ENCODE measurements at regions not wholly inside any gene's neighbourhood (a gene's known extent, or its start where the extent isn't known, plus 50 kb on each side); places are given as distances from the start of the nearest gene placed in this dataset.

DNA sequence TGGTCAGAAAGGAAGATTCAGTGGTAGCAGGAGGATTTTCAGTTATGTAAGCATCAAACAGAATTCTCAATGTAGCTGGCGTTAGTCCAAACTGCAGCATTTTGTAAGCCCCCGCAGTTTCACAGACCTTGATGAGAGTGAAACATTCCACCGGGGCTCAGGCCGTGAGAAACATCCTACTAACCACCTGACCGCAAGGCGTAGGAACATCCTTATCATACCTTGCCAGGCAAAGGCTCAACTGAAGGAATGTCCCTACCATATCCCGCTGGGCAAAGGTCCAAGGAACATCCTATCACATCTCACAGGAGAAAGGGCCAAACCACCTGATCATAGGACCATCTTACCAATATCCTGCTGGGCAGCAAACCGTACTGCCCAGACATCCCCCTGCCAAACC, 624.8 kb upstream of the TMEM132C start:
- DNase-seq: no peak

GRCh38 chr12:127648321-127648720, 618.6 kb upstream of the TMEM132C start:
- no peak for DNase-seq

GRCh38 chr12:127649961-127650360, 617.0 kb upstream of the TMEM132C start:
- DNase-seq: no peak

DNA sequence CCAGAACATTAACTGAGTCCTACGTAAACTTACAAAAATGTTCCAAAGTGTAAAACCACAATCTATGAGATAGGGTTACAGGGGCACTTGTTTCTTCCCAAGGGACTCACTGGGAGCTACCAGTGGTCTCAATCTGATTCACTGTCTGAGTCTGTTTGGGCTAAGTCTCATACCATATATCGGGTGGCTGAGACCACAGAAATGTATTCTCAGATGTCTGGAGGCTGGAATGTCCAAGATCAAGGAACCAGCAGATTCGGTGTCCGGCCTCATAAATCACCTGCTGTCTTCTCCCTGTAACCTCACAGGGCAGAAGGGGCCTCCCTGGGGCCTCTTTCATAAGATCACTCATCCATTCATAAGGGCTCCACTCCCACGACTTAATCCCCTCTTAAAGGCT, 616.3 kb upstream of the TMEM132C start:
- no peak for DNase-seq

DNA sequence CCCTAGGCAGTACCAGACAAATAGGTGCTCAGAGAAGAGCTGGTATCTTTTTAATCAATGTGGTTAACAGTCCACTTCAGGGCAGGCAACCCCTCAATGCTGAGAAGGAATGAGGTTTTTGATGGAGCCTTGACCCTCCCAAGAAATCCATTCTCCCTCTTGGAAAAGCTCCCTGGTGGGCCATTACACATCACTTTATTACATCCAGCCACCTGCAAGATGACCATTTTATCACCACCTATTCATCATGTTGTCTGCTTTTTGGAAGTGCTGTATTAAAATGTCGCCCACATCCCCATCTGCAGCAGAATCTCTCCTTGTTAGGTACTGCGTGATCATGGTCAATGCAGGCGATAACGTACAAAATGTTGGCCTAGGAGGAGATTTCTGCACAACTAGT, 614.7 kb upstream of the TMEM132C start:
- DNase-seq: no peak

DNA sequence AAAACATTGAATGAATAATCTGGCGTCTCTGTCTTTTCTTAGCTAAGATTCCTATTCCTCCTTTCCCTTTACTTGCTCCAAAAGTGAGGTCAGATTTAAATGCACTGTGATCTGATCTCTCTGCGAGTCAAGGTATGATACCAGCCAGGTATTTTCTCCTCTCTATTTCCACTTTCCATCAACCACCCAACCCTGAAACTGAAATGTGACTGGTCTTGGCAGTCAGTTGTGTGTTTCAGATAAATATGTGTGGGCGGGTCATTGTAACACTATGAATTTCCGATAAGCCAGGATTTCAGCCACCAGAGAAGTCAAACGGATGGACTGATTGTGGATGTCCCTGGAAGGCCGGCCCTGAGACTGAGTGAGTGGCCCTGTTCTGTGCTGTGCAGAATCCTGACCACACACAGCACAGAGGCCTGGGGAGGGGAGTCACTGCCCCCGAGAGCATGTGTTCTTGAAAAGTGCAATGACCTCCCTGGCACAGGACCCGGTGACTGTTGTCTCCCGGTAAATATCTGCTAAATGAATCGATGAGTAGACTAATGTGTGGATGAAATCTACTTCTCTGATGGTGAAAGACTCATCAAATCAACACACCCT, 612.5 kb upstream of the TMEM132C start:
- DNase-seq: no peak

- no peak for DNase-seq
Measured at GRCh38 chr12:127655691-127656090, 611.3 kb upstream of the TMEM132C start.

DNA sequence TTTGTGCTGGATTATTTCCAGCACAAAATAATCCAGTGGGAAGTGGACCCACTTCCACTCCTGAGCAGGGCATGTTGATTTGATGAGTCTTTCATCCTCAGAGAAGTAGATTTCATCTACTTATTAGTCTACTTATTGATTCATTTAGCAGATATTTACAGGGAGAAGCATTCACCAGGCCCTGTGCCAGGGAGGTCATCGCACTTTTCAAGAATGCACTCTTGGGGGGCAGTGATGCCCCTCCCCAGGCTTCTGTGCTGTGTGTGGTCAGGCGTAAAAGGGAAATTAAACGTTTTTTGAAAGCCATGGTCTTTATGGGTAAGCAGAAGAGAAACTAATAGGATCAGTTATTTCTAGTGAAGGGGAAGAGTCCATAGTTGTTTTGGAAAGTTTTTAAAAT, 610.7 kb upstream of the TMEM132C start:
- DNase-seq: no peak

DNA sequence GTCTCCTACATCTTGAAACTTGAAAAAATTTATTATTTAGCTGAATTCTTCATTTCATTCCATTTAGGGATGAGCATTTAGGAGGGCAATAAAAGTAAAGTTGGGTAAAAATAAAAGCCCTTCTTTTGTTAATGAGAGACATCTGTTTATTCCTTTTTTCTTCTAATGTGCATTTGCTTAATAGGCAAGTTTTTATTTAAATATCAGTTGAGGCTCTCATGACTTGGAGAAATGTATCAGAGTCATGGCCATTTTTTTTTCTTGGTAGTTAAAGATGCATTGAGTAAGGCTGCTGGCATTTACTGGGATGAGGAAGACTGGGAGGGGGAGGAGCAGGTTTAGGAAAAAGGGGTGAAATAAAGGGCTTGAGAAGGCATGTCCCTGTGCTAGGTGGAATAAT, 609.9 kb upstream of the TMEM132C start:
- no peak for DNase-seq

DNA sequence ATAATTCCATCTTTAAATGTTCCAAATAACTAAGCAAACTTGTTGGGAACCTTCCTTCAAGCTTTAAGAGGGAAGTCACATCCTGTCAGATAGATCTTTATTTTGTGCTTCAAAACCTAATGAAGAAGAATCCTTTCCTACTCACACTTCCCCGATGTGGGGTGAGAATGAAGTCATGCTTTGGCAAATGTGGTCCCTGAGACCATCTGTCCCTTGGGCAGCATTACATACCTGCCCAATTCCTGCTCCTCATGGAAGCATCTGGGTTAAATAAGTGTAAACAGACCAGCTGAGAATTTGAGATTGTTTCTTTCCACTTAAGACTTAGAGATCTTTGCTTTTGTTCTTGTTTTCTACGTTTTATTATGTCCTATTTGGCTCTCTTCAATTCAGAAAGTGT, 606.0 kb upstream of the TMEM132C start:
- no peak for DNase-seq

DNA sequence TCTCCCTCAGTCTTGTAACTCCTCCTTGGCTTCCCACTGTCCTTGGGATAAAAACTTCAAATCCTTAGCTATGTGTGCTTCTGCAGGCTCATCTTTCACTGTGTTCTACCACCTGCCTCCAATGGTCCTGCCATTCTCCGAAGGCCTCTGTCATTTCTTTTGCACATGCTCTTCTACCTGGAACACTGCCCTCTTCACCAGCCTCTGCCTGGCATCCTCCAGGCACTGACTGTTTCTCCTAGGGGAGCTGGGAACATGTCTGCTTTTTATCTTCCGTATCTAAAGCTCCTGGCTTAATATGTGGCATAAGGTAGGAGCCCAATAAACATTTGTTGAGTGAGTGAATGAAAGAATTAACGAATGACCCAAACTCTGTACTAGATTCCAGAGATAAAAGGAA, 603.3 kb upstream of the TMEM132C start:
- DNase-seq: no peak

DNA sequence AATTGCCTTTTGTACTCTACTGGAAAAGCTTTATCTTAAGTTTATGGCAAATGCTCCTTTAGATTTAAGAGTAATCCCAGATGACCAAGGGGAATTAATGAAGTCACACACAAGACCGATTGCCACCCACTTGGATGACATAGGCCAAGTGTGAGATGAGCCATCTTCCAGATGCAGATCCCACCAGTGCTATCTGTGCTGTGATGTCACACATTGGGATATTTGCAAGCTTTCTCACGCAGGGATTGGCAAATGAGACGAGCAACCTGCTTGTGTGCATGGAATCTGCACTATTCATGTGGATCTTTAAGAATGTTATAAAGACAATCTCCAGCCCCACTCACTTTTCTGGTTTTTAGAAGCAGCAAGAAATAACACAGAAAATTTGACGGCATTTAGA, 602.1 kb upstream of the TMEM132C start:
- DNase-seq: no peak

DNA sequence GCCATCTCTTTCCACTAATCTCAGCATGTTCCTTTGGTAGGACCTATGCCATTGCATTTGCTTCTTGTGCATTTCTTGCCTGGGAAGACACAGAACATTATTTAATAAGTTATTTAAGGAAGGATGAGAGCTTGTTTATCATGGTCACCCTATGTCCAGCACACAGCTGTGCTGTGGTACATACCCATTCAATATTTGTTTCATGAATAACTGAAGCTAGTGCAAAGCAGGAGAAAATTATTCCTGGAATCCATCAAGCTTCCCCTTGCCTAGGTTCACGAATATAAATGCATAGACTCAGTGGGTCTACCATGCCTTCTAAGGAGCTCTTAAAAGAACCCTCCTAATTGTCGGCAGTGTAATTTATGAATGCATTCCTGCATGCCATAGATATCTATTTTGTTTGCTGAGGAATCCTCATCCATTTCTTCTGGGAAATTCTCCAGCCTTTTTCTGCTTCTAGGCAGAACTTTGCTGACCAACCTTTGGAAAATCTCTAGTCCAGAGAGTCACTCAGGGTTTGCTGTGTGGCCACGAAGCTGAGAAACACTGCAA, 599.8 kb upstream of the TMEM132C start:
- no peak for DNase-seq

GRCh38 chr12:127670294-127670693, 596.7 kb upstream of the TMEM132C start:
- no peak for DNase-seq

GRCh38 chr12:127670796-127671195, 596.2 kb upstream of the TMEM132C start:
- no peak for DNase-seq

DNA sequence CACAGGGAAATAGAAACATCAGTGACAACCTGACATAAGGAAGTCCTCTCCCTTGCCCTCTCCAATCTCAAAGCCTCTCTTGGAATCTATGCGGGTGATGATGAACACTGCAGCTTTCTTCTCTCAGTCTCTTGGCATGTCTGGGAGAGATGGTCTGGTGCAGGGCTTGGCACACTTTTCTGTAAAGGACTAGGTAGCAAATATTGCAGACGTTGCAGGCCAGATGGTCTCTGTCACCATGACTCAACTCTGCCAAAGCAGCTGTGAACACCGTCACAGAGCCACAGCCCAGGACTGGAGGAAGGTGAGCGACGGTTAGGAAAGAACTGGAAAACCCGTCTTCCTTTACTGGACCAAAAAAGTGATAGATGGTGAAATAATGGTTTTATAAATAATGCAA, 591.0 kb upstream of the TMEM132C start:
- DNase-seq: no peak

DNA sequence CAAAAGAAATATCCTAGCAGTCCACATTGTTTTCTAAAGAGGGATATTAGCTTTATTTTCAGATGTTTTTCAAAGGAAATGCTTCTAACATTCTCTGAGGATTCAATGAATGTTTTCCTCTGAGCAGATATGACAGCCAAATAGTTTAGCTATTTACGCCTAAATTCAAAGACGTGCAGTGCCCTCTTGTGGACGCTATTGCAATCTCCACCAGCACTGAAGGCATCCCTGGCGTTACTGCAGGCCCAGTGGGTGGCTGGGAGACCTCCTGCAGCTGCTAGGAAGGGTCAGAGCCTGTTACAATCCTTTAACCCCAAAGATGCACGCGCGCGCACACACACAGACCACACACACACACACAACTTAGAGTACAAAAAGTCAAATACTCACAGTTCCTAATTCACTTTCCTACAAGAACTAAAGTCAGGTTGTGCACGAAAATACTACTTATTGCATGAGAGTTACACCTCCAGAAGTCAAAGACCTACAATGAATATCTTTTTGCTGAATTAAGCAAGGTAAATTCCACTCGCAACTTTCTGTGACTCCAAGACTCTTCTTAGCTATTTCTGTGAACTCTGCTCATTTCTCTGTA, 589.3 kb upstream of the TMEM132C start:
- peak; percentile 29 for DNase-seq

DNA sequence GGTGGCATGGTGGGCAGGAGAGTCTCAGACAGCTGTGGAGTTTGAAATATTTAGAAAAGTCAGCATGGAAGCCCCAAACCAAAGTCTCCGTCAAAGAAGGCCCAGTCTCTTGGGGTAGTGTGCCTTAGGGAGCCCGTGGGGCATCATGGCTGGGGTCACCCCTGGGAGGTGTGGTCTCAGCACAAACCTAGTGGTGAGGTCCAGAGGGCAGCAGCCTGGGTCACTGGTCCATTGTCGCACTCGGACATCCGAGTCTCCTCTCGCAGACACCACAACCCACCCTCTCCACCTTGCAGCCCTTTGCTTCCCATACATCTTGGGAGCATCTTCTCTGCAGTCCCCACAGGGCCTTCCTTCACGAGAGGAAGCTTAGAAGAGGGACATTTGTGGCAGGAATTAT, 588.0 kb upstream of the TMEM132C start:
- no peak for DNase-seq

DNA sequence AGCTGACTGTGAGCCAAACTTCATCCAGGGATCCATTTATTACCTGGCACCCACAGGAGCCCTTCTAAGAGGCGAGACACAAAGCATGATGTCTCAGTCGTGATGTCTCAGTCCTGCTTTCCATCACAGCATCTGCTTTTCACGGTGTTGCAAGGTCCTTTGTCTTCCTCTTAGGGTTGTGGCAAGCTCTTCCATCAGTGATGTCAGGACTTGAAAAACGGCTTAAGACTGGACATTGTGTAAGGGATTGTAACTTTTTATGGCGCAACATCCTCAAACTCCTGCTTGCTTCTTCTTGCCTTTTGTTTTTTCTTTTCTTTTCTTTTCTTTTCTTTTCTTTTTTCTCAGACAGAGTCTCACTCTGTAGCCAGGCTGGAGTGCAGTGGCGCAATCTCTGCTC, 586.5 kb upstream of the TMEM132C start:
- no peak for DNase-seq

GRCh38 chr12:127681151-127681754, 585.7 kb upstream of the TMEM132C start:
- DNase-seq: no peak

- DNase-seq: no peak
Measured at GRCh38 chr12:127685491-127685890, 581.5 kb upstream of the TMEM132C start.

DNA sequence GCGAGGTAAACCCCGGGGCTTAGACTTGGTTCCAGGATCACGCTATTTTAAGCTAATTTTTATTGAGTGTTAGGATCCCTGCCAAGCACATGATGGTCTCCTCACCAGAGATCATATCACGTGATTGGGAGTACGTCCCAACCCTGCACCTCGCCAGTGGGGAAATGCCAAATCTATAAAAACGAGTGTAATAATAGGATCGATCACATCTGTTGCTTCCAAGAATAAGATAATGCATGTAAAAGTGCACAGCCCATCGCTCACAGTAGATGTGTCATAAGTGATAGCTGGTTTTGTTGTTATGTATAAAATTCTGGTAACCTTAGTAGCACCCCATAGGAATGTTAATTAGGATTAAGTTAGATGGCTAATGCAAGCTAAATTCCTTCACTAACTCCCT, 581.0 kb upstream of the TMEM132C start:
- DNase-seq: no peak

DNA sequence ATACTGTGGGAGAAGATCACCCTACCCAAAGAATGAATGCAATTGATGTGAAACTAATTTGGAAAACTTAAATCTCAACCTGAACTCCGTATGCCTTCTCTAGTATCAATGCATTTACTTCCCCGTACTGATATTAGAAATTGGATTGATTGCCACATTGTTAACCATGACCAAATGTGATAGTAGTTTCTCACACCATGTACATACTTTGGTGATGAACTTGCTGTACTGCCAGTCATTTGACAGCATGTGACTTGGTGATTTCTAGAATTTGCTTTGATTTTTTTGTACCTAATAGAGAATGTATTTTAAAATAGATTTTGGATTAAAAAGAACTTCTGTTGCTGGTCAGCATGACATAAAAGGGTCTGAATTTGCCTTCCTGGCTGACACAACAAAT, 579.8 kb upstream of the TMEM132C start:
- DNase-seq: no peak

- DNase-seq: no peak
Measured at GRCh38 chr12:127688906-127689428, 578.0 kb upstream of the TMEM132C start.
